ENCODE measurements at regions not wholly inside any gene's neighbourhood (a gene's known extent, or its start where the extent isn't known, plus 50 kb on each side); places are given as distances from the start of the nearest gene placed in this dataset.

DNA sequence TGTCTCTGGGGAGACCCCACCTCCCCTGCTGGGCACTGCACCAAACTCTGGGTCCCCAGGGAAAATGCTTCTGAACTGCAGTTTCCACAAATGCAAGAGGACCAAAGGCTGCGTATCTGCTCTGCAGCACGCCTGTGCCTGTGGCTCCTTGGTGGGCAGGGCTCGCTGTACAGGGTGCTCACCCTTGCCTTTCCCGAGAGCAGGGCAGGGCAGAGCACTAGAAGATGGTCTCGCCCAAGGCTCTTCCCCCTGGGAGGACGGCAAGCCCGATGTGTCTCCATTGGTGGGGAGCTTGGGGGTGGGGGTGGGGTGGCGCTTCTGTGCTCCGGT, 175.3 kb upstream of the RTL1 start:
- TF ChIP-seq EZH2 (IDR thresholded peaks at IDR 0.05; ENCODE audit: insufficient read depth, poor library complexity, severe bottlenecking) (no peak), EZH2phosphoT487 (IDR thresholded peaks at IDR 0.05; ENCODE audit: insufficient read depth, low read depth) (no peak)
